ENCODE measurements at regions not wholly inside any gene's neighbourhood (a gene's known extent, or its start where the extent isn't known, plus 50 kb on each side); places are given as distances from the start of the nearest gene placed in this dataset.

DNA sequence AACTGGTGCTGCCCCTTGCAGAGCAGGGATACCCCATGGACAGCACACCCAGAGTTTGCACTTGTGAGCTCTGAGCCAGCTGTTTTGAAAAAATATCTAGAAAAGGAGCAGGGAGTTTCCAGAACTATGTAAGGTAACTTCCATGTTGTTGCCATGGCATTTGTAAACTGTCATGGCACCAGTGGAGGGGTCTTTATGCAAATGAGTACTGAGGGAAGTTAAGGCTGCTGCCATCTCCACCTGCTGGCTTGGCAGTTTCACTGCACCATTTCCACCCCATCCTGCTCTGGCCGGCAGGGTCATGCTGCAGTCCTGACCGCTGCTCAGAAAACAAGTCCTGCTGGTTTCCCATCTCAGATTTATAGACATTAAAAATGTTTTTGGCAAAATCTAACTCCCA, 52.3 kb upstream of the SNTG2 start:
- Histone ChIP-seq H4K5ac (ENCODE audit: insufficient read length, low read depth, low read length) (no peak overlapping the region), H2BK20ac (ENCODE audit: low read depth, low read length, poor library complexity, severe bottlenecking) (no peak overlapping the region), H2AFZ (ENCODE audit: low read length) (no peak overlapping the region), H3K27ac (ENCODE audit: insufficient read length, low read depth, low read length) (no peak overlapping the region), H3K23me2 (ENCODE audit: insufficient read length, low read depth, low read length, poor library complexity, severe bottlenecking) (no peaks in the 10 kb centered on the region), H3K56ac (ENCODE audit: insufficient read length, low read depth, low read length) (no peak overlapping the region), H2BK15ac (ENCODE audit: low read depth, low read length) (no peak overlapping the region), H3K14ac (ENCODE audit: insufficient read depth, low read length) (no peak overlapping the region), H3K9me3 (ENCODE audit: control insufficient read depth, low read depth, low read length) (peaks cover 8% of the 10 kb centered on the region), H4K91ac (ENCODE audit: insufficient read length, low read depth, low read length) (no peak overlapping the region), H3K18ac (ENCODE audit: insufficient read length, low read depth, low read length) (no peak overlapping the region), H2BK5ac (ENCODE audit: insufficient read length, low read length) (no peak overlapping the region), H3K27me3 (ENCODE audit: insufficient read depth, low read length) (no peaks in the 10 kb centered on the region), H2BK12ac (ENCODE audit: insufficient read length, low read depth, low read length) (no peak overlapping the region), H3K23ac (ENCODE audit: insufficient read length, low read depth, low read length) (no peak overlapping the region), H4K20me1 (ENCODE audit: control insufficient read depth, insufficient read depth, insufficient read length) (no peaks in the 10 kb centered on the region), H3K4ac (ENCODE audit: low read depth, low read length) (no peak overlapping the region), H3T11ph (ENCODE audit: low read length) (no peak overlapping the region), H3K4me2 (ENCODE audit: insufficient read depth, insufficient read length, low read length) (no peak overlapping the region), H3K79me2 (ENCODE audit: insufficient read depth, low read length) (no peaks in the 10 kb centered on the region), H2BK120ac (ENCODE audit: low read depth, low read length, poor library complexity, severe bottlenecking) (no peak overlapping the region), H3K4me1 (ENCODE audit: insufficient read depth, low read length) (peaks cover 2% of the 10 kb centered on the region; the same call in 1 of the 2 replicates), H3K79me1 (ENCODE audit: insufficient read depth, low read depth, low read length, poor library complexity, severe bottlenecking) (no peaks in the 10 kb centered on the region), H3K9ac (ENCODE audit: extremely low read depth, insufficient read length, low read length) (no peak overlapping the region), H2AK5ac (ENCODE audit: insufficient read length, low read length) (no peak overlapping the region), H4K8ac (replicated peaks; ENCODE audit: insufficient read length, low read depth, low read length) (no peak overlapping the region)
- Mint-ChIP-seq H3K9me3 (peaks cover 48 to 54% of the 10 kb centered on the region in 2 experiments), H3K27me3 (ENCODE audit: low read depth) (no peaks in the 10 kb centered on the region; the same call in none of the 2 replicates), H3K4me1 (peaks cover 10% of the 10 kb centered on the region in 2 experiments), H3K4me3 (no peak overlapping the region), H3K36me3 (ENCODE audit: insufficient read depth in 1 of 3, low read depth in 3 of 3) (peaks cover 13 to 54% (median 29%) of the 10 kb centered on the region in 3 experiments), H3K27ac (no peak overlapping the region)
- WGBS (ENCODE audit: extremely low coverage, insufficient read length, low lambda C conversion rate): no CpG with 5 or more reads among the region's 2 CpGs
- peak; percentile 75 for DNase-seq
- TF ChIP-seq, protein P1, sequence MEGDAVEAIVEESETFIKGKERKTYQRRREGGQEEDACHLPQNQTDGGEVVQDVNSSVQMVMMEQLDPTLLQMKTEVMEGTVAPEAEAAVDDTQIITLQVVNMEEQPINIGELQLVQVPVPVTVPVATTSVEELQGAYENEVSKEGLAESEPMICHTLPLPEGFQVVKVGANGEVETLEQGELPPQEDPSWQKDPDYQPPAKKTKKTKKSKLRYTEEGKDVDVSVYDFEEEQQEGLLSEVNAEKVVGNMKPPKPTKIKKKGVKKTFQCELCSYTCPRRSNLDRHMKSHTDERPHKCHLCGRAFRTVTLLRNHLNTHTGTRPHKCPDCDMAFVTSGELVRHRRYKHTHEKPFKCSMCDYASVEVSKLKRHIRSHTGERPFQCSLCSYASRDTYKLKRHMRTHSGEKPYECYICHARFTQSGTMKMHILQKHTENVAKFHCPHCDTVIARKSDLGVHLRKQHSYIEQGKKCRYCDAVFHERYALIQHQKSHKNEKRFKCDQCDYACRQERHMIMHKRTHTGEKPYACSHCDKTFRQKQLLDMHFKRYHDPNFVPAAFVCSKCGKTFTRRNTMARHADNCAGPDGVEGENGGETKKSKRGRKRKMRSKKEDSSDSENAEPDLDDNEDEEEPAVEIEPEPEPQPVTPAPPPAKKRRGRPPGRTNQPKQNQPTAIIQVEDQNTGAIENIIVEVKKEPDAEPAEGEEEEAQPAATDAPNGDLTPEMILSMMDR (conservative IDR thresholded peaks at IDR 0.05): peak; percentile 79

Measured in H9 (cell line).